Ovary (tissue), 3 donors: ENCODE measurements at regions not wholly inside any gene's neighbourhood (a gene's known extent, or its start where the extent isn't known, plus 50 kb on each side); places are given as distances from the start of the nearest gene placed in this dataset.

Experiments
- CTCF ChIP-seq, 3 donors: fragments of 450-650 bp in 2 of 3; fragments of 200-600 bp in 1 of 3; IDR thresholded peaks; one replicate each; pipeline versions ENCODE4 v1.5.1 to v1.8.0; 2016 to 2022; ENCODE audit warnings: antibody characterized with exemption in 3 of 3, mild to moderate bottlenecking in 1 of 3
- POLR2A ChIP-seq: fragments of 450-650 bp; IDR thresholded peaks from one replicate; pipeline ENCODE4 v1.6.1; 2017; ENCODE audit warnings: antibody characterized with exemption, mild to moderate bottlenecking, moderate library complexity
- donor health status: DM: no; HTN: no; CAD: no.

DNA sequence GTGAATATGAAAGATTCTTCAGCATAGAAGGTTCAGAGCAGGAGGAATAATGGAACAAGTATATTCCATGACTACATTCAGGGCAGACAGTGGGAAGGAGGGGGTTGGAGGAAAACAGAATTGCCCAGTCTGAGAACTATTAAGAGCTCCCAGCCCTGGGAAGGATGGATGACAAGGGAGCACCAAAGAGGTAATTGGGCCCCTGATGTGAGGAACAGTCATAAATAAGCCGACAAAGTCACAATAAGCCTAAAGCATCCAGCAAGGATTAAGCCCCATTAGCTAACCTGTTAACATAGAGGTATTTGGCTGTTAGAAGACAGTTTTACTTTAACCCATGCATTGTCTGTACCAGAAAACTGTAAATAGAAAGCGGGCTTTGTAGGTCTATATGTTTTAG is 348.7 kb upstream of the SEMA6A start:
- no peak for TF ChIP-seq POLR2A
- no peak for TF ChIP-seq CTCF (IDR thresholded peaks at IDR 0.05)
